CD8-positive, alpha-beta memory T cell (primary cell): ENCODE measurements at regions not wholly inside any gene's neighbourhood (a gene's known extent, or its start where the extent isn't known, plus 50 kb on each side); places are given as distances from the start of the nearest gene placed in this dataset.
"Not testable (repeated sequence)": the region's sequence is repeated elsewhere in the genome, so short reads cannot be mapped to it uniquely, and the experiment has no call there.

ENCODE experiments used
- CTCF ChIA-PET: fragments of 350-600 bp; sonication (Branson Sonifier 250); formaldehyde crosslinking; loops from one replicate; lab custom pipeline; 2021; ENCODE audit warnings: antibody characterized with exemption; lab: Charles Lee
- POLR2A ChIA-PET: fragments of 350-600 bp; sonication (Branson Sonifier 250); formaldehyde crosslinking; loops from one replicate; lab custom pipeline; 2021; ENCODE audit warnings: antibody characterized with exemption; lab: Charles Lee
- DNase-seq, 5 donors: peaks; one replicate each; pipeline versions ENCODE4 v3.0.0 to v3.0.0-alpha.2; 2020 to 2022; ENCODE audit warnings: mixed read lengths in 1 of 5
- H3K27ac ChIP-seq: one replicate; pipeline ENCODE4 v1.7.0; 2013; ENCODE audit warnings: low read depth, mild to moderate bottlenecking, low read length, moderate library complexity
- H3K27me3 ChIP-seq: 2 replicates; pipeline ENCODE4 v1.7.0; 2013; ENCODE audit warnings: low read length, mild to moderate bottlenecking; ENCODE audit not compliant: insufficient read depth, poor library complexity, severe bottlenecking
- H3K36me3 ChIP-seq: 2 replicates; pipeline ENCODE4 v1.7.0; 2013; ENCODE audit warnings: mild to moderate bottlenecking, low read length, moderate library complexity; ENCODE audit not compliant: insufficient read depth
- H3K4me1 ChIP-seq: 2 replicates; pipeline ENCODE4 v1.7.0; 2013; ENCODE audit warnings: mild to moderate bottlenecking, low read length, moderate library complexity; ENCODE audit not compliant: insufficient read depth
- H3K4me3 ChIP-seq: 2 replicates; pipeline ENCODE4 v1.7.0; 2013; ENCODE audit warnings: mild to moderate bottlenecking, low read length
- H3K9me3 ChIP-seq: 2 replicates; pipeline ENCODE4 v1.7.0; 2013; ENCODE audit warnings: mild to moderate bottlenecking, low read length
- H3K27ac Mint-ChIP-seq, 8 donors: one replicate each; pipeline ENCODE4 v1.8.0; 2020 to 2021; ENCODE audit warnings: mixed read lengths in 8 of 8, mild to moderate bottlenecking in 6 of 8, inconsistent platforms in 3 of 8, moderate library complexity in 3 of 8
- H3K27me3 Mint-ChIP-seq, 2 donors: one replicate each; pipeline ENCODE4 v1.8.0; 2020 to 2021; ENCODE audit warnings: mixed read lengths in 2 of 2, mild to moderate bottlenecking in 1 of 2, moderate library complexity in 1 of 2
- H3K36me3 Mint-ChIP-seq, 3 donors: one replicate each; pipeline ENCODE4 v1.8.0; 2020 to 2021; ENCODE audit warnings: mixed read lengths in 3 of 3, inconsistent platforms in 1 of 3, mild to moderate bottlenecking in 1 of 3
- H3K4me1 Mint-ChIP-seq, 3 donors: one replicate each; pipeline ENCODE4 v1.8.0; 2020 to 2021; ENCODE audit warnings: mixed read lengths in 3 of 3, inconsistent platforms in 1 of 3, mild to moderate bottlenecking in 1 of 3
- H3K4me3 Mint-ChIP-seq, 7 donors: one replicate each; pipeline ENCODE4 v1.8.0; 2020 to 2021; ENCODE audit warnings: mixed read lengths in 7 of 7, mild to moderate bottlenecking in 6 of 7, moderate library complexity in 4 of 7, inconsistent platforms in 2 of 7
- H3K9me3 Mint-ChIP-seq, 5 donors: one replicate each; pipeline ENCODE4 v1.8.0; 2020 to 2022; ENCODE audit warnings: mixed read lengths in 5 of 5, mild to moderate bottlenecking in 3 of 5, moderate library complexity in 2 of 5, inconsistent platforms in 1 of 5

DNA sequence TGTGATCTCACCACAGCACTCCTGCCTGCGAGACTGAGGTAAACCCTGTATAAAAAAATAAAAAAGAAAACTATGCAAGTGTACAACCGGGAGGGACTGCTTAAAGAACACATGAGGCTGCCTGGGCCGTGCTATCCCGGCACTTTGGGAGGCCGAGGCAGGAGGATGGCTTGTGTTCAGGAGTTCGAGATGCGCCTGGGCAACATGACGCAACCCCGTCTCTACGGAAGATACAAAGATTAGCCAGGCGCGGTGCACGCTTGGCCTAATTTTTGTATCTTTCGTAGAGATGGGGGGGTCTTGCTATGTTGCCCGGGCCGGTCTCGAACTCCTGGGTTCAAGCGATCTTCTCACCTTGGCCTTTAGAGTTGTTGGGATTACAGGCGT, 75.2 kb upstream of the ERV3-1 start:
- CTCF ChIA-PET, H3K4me1 ChIP-seq, H3K36me3 ChIP-seq, H3K27me3 ChIP-seq, H3K9me3 ChIP-seq, H3K27me3 Mint-ChIP-seq, H3K9me3 Mint-ChIP-seq, DNase-seq: not testable (repeated sequence)
- Mint-ChIP-seq H3K27ac (peak overlapping the region; percentile 92 to 98 (median 96)), H3K4me1 (peaks cover 3 to 10% (median 7%) of the 10 kb centered on the region in 3 donors), H3K4me3 (peak overlapping the region; percentile 91 to 97 (median 92)), H3K36me3 (peaks cover 0 to 11% (median 2%) of the 10 kb centered on the region in 3 donors)
- H3K4me3 ChIP-seq = peak overlapping the region; percentile 62
- POLR2A ChIA-PET = interaction anchor here (0.6 to 1.0 kb wide), 2 partner anchors 76 to 1256 kb away, joined by 4 to 6 read pairs; partner anchors contain the start of gene ERV3-1
- peak overlapping the region; percentile 72 for H3K27ac ChIP-seq

GRCh38 chr7:65080799-65081668, 74.5 kb upstream of the ERV3-1 start:
- H3K36me3 ChIP-seq, H3K27me3 Mint-ChIP-seq, H3K9me3 Mint-ChIP-seq, H3K9me3 ChIP-seq, H3K27me3 ChIP-seq, H3K4me1 ChIP-seq: not testable (repeated sequence)
- H3K27ac Mint-ChIP-seq = peak overlapping the region; percentile 92 to 98 (median 96)
- CTCF ChIA-PET = interaction anchor here (0.6 to 1.0 kb wide), 2 partner anchors 193 to 228 kb away, joined by 3 read pairs; no protein-coding TSS in a partner anchor
- H3K4me3 Mint-ChIP-seq = peak overlapping the region; percentile 91 to 97 (median 92)
- DNase-seq = peak; percentile 91 to 95 (median 93)
- H3K4me3 ChIP-seq = peak overlapping the region; percentile 62
- POLR2A ChIA-PET = interaction anchor here (0.6 to 1.0 kb wide), 3 partner anchors 75 to 1256 kb away, joined by 3 to 6 read pairs (median 4); partner anchors contain the start of gene ERV3-1
- peak overlapping the region; percentile 72 for H3K27ac ChIP-seq
- H3K36me3 Mint-ChIP-seq = peaks cover 0 to 11% (median 2%) of the 10 kb centered on the region in 3 donors
- H3K4me1 Mint-ChIP-seq = peaks cover 3 to 10% (median 7%) of the 10 kb centered on the region in 3 donors

GRCh38 chr7:65074959-65075358, 68.5 kb upstream of the ERV3-1 start:
- DNase-seq, H3K27ac Mint-ChIP-seq, H3K27me3 ChIP-seq, H3K27ac ChIP-seq, H3K36me3 ChIP-seq, H3K9me3 Mint-ChIP-seq, H3K4me3 Mint-ChIP-seq, H3K9me3 ChIP-seq, POLR2A ChIA-PET, H3K4me3 ChIP-seq, H3K4me1 Mint-ChIP-seq, CTCF ChIA-PET, H3K4me1 ChIP-seq, H3K27me3 Mint-ChIP-seq: not testable (repeated sequence)
- H3K36me3 Mint-ChIP-seq = peaks cover 0 to 20% (median 6%) of the 10 kb centered on the region in 3 donors

GRCh38 chr7:65073160-65073559, 66.7 kb upstream of the ERV3-1 start:
- H3K9me3 ChIP-seq, DNase-seq, H3K27me3 Mint-ChIP-seq, H3K4me1 Mint-ChIP-seq, H3K4me3 Mint-ChIP-seq, POLR2A ChIA-PET, H3K4me1 ChIP-seq, H3K27me3 ChIP-seq, H3K9me3 Mint-ChIP-seq, CTCF ChIA-PET, H3K4me3 ChIP-seq, H3K36me3 ChIP-seq, H3K27ac ChIP-seq: not testable (repeated sequence)
- Mint-ChIP-seq H3K27ac (peak overlapping the region in 1 of 8 donors; percentile 6), H3K36me3 (peaks cover 0 to 29% (median 10%) of the 10 kb centered on the region in 3 donors)

DNA sequence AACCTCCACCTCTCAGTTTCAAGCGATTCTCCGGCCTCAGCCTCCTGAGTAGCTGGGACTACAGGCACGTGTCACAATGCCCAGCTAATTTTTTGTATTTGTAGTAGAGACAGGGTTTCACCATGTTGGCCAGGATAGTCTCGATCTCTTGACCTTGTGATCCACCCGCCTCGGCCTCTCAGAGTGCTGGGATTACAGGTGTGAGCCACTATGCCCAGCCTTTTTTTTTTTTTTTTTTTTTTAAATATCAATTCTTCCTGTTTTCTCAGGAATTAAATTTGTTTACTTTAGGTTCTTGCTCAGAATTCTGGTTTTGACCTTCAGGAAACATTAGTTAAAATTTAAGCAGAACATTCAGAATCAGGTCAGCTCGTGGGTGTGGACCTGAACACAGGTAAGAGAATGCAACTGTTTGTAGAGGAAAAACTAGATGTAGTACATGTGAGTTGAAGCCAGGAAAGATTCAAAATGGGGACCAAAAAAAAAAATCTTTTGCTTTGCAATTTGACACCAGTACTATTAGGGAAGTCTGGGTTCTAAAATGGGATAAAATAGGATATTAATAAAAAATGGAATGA, 65.5 kb upstream of the ERV3-1 start:
- H3K27me3 ChIP-seq, H3K4me1 ChIP-seq, H3K36me3 ChIP-seq, H3K4me1 Mint-ChIP-seq, H3K27me3 Mint-ChIP-seq, H3K9me3 Mint-ChIP-seq, H3K4me3 ChIP-seq, DNase-seq, H3K9me3 ChIP-seq, POLR2A ChIA-PET, H3K4me3 Mint-ChIP-seq, CTCF ChIA-PET, H3K27ac Mint-ChIP-seq, H3K27ac ChIP-seq: not testable (repeated sequence)
- peaks cover 0 to 27% (median 8%) of the 10 kb centered on the region in 3 donors for H3K36me3 Mint-ChIP-seq

GRCh38 chr7:65069476-65069875, 63.0 kb upstream of the ERV3-1 start:
- H3K4me3 ChIP-seq, CTCF ChIA-PET, H3K9me3 Mint-ChIP-seq, H3K4me3 Mint-ChIP-seq, H3K27ac ChIP-seq, H3K4me1 ChIP-seq, H3K36me3 ChIP-seq, DNase-seq, H3K9me3 ChIP-seq, H3K4me1 Mint-ChIP-seq, H3K27me3 Mint-ChIP-seq, H3K27me3 ChIP-seq, POLR2A ChIA-PET: not testable (repeated sequence)
- H3K27ac Mint-ChIP-seq = peak overlapping the region in 2 of 8 donors; percentile 36 to 63
- H3K36me3 Mint-ChIP-seq = peaks cover 0 to 38% (median 7%) of the 10 kb centered on the region in 3 donors

DNA sequence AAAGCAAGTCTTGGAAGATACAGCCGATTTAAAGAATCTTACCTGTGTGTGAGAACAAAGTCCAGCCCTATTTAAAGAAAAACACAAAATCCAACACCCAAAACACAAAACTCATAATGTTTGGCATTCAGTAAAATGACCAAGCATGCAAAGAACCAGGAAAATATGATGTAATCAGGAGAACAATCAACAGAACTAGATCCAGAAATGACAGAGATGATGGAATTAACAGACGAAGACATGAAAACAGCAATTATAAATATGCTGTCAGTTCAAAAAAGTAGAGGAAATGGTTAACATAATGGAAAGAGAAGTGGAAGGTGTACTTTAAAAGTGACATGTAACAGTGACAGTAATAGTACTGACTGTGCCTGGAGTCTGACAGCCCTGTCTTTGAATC, 56.1 kb upstream of the ERV3-1 start:
- CTCF ChIA-PET, H3K27me3 Mint-ChIP-seq, POLR2A ChIA-PET: not testable (repeated sequence)

GRCh38 chr7:65059247-65059646, 52.8 kb upstream of the ERV3-1 start:
- DNase-seq, H3K4me3 Mint-ChIP-seq, H3K27me3 Mint-ChIP-seq, POLR2A ChIA-PET, H3K4me1 ChIP-seq, CTCF ChIA-PET, H3K4me3 ChIP-seq, H3K27me3 ChIP-seq, H3K9me3 Mint-ChIP-seq, H3K27ac ChIP-seq, H3K36me3 ChIP-seq, H3K9me3 ChIP-seq, H3K27ac Mint-ChIP-seq: not testable (repeated sequence)
- Mint-ChIP-seq H3K4me1 (peaks cover 4 to 18% (median 14%) of the 10 kb centered on the region in 3 donors), H3K36me3 (peaks cover 0 to 25% (median 12%) of the 10 kb centered on the region in 3 donors)

More for the DNA sequence above, 56.1 kb upstream of the ERV3-1 start:
- not testable (repeated sequence) for H3K27me3 ChIP-seq, H3K4me3 Mint-ChIP-seq, H3K9me3 ChIP-seq, H3K4me3 ChIP-seq, DNase-seq, H3K4me1 ChIP-seq, H3K9me3 Mint-ChIP-seq, H3K27ac ChIP-seq, H3K36me3 ChIP-seq
- peaks cover 0 to 19% (median 4%) of the 10 kb centered on the region in 3 donors for H3K36me3 Mint-ChIP-seq
- H3K27ac Mint-ChIP-seq = peak overlapping the region in 3 of 8 donors; percentile 1 to 70 (median 26)
- peaks cover 4 to 12% (median 7%) of the 10 kb centered on the region in 3 donors for H3K4me1 Mint-ChIP-seq
